HG03159 (cell line): ENCODE measurements at regions not wholly inside any gene's neighbourhood (a gene's known extent, or its start where the extent isn't known, plus 50 kb on each side); places are given as distances from the start of the nearest gene placed in this dataset.
"Not testable (repeated sequence)": the region's sequence is repeated elsewhere in the genome, so short reads cannot be mapped to it uniquely, and the experiment has no call there.

Source experiments
- ATAC-seq: cut with Tn5 transposase; IDR thresholded peaks from one replicate; pipeline ENCODE4 v1.9.1; 2021; ENCODE audit warnings: mild to moderate bottlenecking, moderate library complexity; ENCODE audit not compliant: unreplicated experiment

DNA sequence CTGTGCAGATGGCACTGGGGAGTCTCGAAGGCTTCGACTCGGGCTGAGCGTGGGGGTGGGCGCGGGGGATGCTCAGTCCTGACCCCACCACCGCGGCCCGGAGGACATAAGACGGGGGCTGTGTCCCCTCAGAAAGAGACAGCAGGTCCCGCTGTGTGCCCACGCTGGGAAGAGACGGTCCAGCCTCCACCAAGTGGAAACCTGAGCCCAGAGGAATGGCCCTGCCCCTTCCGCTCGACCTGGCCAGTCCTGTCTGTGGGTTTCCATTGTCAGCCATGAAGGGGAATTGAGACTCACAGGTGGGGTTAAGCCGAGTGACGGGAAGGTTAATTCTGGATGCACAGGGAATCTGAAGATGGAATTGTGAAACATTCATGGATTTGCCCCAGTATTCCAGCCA, 442.7 kb downstream of the PREX1 start:
- no peak for ATAC-seq

DNA sequence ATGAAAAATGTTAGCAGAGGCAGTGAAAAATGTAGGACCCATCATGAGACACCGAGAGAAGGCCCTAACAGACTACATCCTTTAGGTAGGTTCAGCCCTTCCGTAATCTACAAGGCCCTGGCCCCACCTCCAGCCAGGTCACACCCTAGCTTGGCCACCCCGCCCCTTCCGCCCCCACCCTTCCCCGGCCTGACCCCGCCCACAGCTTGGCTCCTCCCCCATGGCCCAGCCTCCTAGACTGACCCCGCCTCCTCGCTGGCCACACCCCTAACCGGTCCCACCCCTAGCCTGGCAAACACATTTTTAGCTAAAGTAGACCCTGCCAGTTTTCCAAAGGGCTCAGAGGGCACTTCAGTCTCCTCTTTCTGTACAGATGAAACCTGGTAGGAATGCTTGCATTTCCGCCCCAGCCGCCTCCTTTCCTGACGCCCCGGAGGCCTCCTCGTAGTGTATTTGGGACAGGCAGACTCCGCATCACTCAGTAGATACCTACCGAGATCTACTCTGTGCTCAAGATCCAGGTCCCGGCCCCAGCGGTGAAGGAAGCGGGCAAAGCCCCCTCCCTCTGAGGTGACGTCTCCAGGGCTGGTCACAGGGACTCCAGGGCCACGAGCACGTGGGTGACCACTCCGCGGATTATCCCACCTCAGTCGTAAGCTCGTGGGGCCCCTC, 443.5 kb downstream of the PREX1 start:
- no peak for ATAC-seq

DNA sequence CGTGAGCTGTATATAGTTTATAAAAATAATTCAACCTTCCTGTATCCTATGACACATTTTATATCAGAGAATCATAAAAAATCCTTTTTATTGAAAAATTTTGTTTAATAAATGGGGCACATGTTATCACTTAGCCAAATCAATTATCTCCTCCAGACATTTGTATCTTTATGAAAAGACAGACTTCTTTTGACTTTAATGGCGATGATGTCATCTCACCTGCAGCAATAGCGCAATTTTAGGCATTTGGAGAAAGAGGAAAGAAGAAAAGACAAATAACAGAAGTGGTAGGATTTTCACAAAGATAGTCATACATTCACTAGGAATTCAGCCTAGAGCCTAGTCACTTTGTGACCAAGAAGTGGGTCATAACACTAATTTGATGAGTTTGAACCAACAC, 444.5 kb downstream of the PREX1 start:
- no peak for ATAC-seq

DNA sequence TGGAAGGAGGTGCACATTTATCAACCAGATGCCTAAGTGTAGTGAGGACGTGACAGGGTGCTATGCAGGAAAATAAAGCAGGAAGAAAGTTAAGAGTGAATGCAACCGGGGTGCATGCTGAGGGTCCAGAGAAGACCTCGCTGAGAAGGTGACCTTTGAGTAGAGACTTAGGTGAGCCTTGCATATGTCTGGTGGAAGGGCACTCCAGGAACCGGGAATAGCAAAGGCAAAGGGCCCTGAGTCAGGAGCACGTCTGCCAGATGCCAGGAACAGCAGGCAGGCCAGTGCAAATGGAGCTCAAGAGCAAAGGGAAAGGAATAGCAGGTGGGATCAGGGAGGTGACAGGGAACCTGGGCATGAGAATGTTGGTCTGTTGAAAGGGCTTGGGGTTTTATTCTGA, 445.5 kb downstream of the PREX1 start:
- no peak for ATAC-seq

DNA sequence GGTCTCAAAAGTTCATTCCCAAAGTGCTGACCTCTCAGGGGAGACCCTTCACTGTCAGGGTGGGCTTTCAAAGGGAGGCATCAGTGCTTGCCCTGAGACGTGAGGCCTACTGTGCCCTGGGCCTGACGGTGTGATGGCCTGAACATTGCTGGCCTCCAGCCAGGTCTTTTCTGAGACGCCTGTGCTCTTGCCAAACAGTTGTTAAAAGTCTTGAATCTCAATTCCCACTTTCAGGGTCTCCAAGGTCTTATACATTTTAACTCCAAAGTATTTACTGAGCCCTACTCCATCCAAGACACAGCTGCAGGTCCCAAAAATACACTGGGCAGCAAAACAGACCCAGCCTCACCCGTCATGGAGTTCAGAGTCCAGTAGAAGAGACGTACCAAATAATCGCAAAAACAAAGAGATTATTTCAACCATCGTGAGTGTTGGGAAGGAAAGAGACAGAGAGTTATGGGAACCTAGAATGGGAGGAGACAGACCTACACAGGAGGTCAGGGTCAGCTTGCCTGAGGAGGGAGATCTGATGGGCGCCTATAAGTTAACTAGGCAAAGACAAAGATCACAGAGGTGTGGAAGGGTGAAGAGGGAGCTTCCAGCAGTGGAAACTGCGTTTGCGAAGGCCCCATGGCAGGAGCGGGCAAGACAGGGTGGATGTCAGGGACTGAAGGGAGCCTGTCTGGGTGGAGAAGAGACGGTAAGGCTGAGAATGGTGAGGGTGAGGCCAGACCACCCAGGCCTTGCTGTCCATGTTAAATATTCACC, 446.3 kb downstream of the PREX1 start:
- no peak for ATAC-seq

DNA sequence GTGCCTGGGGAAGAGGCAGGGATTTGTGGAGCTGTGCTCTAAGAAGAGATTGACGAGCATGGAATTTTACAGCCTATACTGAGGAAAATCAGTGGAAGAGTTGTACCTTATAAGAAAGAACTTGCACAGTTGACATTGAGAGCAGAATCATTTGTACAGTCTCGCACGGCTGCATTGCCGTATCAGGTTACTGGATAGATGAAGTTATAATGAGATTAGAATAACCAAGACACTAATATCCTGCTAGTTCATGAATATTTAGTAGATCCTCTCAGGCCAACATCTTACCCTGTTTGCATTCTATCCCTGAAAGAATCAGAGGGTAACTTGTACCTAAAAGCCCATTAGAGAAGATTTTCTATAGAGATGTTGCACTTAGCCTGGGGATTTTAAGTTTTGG, 447.1 kb downstream of the PREX1 start:
- ATAC-seq: no peak

DNA sequence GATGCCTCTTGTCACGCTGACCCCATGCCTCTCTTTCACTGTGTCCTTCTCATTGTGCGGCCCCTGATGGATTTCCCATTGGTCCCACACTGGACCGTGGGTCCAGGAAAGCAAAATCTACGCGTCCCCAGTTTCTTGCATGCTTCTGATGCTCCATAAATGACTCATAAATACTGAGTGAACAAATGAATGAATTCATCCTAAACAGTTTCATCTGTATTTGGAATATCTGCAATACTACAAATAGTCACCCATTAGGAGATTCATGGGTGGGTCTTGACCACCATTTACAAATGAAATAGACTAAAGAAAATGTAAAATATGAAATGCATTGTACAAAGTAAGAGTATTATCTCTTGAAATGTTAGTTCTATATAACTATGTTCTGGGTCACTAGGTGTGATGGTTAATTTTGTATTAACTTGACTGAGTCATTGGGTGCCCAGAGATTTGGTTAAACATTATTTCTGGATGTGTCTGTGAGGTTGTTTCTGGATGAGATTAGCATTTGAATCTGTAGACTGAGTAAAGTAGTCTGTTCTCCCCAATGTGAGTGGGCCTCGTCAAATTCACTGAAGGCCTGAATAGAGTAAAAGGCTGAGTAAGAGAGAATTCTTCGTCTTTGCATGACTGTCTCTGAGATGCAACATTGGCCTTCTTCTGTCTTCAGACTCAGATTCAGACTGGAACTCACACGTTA, 448.7 kb downstream of the PREX1 start:
- ATAC-seq: no peak

DNA sequence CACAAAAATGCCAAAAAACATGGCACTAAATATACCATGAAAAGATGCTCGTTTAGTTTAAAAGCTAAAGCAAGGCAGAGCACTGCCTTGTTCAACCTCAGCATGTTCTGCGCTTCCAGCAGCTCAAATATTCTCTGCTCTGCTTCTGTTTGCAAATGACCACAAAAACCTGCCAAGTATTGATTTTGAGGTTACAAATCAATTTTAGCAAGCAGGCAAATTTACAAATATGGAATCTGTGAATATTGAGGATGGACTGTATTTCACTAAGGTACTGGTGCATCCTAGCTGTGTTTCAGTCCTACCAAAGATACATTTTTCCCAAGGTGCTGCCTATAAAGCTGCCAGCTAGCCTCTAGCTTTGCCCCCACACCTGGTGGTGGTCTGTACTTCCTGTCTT, 449.9 kb downstream of the PREX1 start:
- no peak for ATAC-seq

DNA sequence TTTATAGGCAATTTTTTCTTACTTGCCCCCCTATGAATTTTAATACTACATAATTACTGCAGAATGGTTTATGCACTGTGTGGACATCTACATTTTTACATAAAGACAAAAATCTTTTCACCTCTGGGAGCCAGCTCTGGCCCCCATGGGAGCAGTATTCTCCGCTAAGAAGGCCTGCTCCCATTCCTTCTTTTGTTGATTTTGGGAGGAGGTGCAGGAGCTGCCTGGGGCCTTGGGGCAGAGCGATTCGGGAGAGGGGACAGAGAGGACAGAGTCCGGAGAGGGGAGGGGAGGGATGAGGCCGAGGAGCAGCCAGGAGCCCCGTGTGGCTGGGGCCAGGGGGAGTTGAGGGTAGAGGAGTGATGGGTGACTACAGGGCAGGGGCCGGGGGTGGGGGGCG, 452.0 kb downstream of the PREX1 start:
- no peak for ATAC-seq

DNA sequence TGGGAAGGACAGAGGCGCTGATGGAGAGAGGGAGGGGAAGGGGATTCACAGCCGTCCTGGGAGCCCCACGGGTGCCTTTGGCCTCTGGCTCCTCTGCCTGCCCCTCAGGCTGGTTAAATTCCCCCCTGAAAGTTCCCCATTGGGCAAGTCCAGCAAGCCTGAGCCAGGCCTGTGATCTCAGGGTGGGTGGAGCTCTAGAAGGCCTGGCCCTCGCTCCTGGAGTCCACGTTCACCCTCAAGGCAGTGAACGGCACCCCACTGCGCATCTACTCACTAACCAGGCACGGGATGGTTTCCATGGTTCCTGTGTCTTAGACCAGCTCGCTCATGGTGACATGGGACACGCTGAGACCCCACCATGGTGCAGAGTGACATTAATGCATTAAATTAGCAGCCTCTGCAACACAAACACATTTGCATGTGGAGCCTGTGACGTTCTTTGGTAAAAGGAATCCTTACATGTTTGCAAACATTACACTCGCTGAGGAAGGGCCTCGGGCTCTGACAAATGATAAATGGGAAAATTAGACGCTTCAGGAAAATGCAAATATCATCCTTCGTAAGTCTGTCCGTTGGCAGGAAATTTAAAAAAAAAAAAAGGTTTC, 452.7 kb downstream of the PREX1 start:
- ATAC-seq: no peak

DNA sequence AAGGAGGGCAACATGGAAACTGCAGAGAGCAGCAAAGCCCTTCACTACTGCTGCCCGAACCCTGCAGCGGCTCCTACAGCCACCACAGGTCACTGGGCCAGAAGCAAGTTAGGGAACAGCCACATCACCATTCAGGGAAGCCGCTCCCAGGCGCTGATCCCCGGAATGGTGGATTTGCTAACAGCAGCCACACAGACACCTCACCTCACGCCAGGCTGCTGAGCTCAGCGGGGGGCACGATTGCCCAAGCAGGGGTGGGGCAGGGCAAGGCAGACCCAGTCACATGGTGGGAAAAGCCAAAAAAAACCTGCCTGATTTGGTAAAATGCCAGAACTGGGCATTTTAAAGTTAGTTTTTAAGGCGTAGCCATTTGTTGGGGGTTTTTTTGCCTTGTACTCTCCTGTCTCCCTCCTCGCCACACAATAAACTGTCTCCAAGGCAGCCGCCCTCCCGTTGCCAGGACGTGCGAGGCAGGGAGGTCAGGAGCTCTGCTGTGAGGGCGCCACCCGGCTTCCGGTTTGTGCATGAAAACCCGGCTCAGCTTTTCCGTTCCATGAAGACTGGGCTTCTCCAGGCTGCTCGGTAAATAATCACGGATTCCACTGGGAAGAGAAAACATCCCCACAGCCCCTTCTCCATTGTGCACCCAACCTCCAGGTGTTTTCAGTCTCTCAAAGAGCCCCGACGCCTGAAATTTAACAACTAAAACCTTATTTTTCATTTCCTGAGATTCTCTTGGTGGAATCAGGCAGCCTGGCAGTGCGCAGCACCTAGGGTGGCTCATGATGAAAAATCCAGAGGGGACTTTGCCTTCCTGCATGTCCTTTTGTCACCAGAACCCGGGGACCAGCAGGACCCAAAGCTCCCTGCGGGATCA, 453.5 kb downstream of the PREX1 start:
- not testable (repeated sequence) for ATAC-seq

DNA sequence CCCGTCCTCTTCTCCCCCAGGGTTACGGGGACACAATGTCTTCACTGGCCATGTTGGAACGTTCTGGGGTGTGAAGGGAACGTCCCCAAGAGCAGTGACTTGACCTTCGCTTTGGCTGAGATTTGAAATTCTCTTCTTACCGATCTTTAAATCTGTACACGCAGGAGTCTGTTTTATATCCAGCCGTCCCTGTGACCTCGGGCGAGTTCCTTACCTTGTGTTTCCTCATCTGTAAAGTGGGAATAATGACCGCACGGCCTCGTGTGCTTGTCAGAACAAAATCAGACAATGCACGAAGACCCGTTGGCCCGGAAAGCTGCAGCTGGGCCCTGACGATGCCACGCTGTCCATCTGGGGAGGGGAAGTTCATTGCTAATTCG, 454.3 kb downstream of the PREX1 start:
- no peak for ATAC-seq

DNA sequence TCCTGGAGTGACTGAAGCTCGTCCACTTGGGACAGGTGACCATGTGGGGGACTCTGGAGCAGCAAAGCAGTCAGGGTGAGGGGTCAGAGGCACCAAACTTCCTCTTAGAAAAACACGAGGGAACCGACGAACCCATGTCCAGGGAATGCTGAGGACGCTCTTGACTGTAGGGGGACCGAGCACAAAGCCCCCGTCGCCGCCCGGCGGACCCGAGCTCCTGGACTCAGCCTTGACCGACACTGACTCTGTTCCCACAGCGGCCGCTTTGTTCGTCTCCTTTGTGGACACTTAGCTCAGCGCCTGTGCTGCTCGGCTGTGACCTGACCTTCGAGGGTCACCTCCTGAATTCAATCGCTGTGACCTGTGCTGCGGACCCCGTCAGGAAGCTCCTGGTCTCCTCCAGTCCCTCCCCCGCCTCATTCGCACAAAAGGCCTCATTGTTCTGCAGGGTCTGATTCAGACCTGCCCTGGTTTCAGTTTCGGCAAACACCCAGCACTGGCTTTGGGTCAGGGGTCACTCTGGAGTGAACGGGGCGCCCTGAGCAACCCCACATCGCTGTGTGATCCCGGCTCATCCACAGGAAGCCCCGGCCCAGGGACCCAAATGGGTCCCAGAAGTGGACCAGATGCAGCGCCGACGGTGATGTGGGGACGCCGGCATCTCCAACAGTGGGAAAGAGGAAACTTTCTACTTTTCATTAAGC, 454.8 kb downstream of the PREX1 start:
- not testable (repeated sequence) for ATAC-seq

DNA sequence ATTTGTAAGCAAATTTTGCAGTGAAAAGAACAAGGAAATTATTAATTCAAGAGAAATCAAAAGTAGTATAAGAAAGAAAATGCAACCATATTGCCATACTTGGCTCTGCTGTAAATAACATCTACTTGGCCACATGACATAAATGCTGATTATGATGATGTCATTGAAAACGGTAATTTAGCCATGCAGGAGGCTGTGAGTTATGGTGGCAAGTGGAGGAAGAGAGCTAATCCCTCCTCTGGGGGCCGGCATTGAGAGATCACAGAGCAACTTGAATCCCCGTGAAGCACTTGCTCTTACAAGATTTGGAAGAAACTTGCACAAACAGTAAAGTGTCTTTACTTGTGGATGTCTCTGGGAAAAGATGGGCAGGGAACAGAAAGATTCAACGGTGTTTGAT, 456.6 kb downstream of the PREX1 start:
- no peak for ATAC-seq

DNA sequence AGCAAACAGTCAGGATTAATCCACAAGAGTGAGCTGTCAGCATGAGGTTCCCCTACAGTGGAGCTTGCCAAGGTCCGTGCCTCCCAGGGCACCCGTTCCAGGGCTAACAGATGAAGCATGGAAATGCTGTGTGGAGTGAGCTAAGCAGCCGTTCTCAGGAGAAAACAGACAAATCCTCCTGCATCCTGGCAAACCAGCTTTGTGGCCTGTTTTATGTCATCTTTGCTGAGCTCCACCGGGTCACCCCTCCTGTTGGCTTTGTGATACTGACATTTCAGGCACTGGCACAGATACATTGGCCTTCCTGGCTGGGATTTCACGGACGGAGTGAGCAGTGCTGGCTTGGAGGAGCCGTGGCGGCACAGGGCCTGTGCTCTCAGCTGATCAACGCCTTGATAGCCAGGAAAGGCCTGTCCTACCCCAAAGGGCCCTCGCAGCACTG, 459.2 kb downstream of the PREX1 start:
- ATAC-seq: not testable (repeated sequence)

DNA sequence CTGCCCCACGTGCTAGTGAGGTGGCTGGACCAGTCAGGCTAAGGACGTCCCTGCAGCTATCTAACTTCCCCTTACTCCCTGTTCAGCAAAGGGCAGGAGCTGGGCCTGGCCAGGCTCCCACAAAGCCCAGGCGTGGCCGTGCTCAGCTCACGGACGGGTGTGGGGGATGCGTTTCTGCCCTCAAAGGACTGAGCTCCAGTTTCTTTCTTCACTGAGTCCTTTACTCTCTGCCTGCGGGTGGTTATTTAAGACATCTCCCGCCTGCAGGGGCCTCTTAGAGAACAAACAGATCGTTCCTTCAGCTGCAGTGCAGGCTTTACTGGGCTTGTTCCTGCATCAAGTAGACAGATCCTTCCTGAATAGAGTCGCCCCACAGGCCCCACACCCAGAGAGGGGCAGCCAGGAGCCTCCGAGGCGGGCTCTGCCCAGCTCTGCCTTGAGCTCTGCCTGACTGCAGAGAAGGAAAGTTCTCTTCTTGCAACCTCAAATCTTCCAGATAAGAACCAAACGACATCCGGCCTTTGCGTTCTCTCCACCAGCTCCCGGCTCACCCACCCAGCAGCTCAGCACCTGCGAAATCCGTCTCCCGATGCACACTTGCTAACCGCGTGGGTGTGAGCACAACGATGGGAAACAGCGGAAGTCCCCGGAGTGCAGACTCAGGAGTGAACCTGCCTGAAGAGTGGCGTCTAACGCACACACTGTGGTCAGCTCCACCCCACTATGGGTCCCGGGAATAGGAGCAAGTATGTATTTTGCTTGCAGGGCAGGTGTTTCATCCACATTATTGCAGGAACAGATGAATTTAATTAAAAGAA, 460.0 kb downstream of the PREX1 start:
- not testable (repeated sequence) for ATAC-seq

DNA sequence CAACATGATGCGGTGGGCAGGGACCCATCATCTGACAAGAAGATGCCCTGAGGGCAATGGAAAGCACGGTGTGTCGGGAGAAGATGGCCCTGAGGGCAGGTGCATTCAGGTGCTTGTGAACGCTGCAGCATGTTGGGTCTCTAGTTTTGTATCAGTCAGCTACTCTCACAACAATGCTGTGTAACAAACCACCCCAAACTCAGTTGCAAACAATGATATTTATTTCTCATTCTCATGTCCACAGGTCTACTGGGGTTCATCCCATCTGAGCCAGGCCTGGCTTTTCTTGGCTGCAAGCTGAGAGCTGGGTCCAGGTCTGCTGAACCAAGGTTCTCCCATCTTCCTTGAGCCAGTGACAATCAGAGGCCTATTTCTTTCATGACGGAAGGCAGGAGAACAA, 461.6 kb downstream of the PREX1 start:
- ATAC-seq: no peak

DNA sequence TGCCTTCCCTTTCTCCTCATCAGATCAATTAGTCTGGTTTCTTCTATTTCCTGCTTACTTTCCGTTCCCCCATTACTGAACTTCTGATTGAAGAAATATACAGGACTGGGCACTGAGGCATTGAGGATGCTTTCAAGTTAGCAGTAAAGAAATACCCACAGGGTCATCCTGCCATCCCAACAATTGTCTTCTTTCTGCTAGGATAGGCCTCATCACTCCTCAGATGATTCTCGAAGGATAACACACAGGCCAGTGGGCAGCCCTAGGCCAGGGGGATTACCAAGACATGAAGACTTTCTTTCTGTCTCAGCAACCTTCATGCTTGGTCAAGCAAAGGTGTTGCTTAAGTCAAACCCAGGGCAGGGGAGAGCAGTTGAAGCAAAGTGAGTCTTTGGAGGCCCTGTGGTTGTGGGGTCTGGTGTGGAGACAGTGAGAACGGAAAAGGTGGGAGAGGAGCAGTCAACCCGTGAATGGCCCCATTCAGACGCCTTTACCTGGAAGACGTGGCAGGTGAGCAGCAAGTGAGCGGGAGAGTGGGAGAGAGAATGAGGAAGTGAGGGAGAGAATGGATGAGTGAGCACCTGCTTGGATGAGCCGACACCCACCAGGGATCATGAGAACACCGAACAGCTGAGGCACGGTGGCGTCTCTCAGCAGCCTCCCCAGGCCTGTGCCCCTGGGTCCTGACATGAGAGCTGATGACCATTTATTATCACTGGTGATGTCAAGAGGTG, 462.9 kb downstream of the PREX1 start:
- ATAC-seq: no peak
